AG04450 (cell line): ENCODE measurements at regions not wholly inside any gene's neighbourhood (a gene's known extent, or its start where the extent isn't known, plus 50 kb on each side); places are given as distances from the start of the nearest gene placed in this dataset.

ENCODE experiments used
- CTCF ChIA-PET: fragments of 300-600, 350-600 bp; formaldehyde crosslinking; extraction: SDS; loops from one replicate; lab custom pipeline; 2022; ENCODE audit warnings: antibody characterized with exemption, inconsistent platforms; lab: Charles Lee
- POLR2A ChIA-PET: fragments of 350-600 bp; formaldehyde crosslinking; extraction: SDS; loops from one replicate; lab custom pipeline; 2021; ENCODE audit warnings: antibody characterized with exemption, inconsistent platforms; lab: Yijun Ruan, JAX
- DNase-seq: peaks from one replicate; pipeline ENCODE4 v3.0.0-alpha.2; 2011; ENCODE audit warnings: low read depth, low spot score
- H3K27ac ChIP-seq: one replicate; pipeline ENCODE4 v1.5.1; 2012; ENCODE audit warnings: low read depth, low read length, control low read depth
- H3K27me3 ChIP-seq: one replicate; pipeline ENCODE4 v1.6.0; 2012; ENCODE audit warnings: low read length; ENCODE audit not compliant: control insufficient read depth, insufficient read depth
- H3K4me3 ChIP-seq: 2 replicates; pipeline ENCODE4 v1.5.1; 2011; ENCODE audit warnings: mild to moderate bottlenecking, low read depth, low read length, control low read depth
- H3K9me3 ChIP-seq: 2 replicates; pipeline ENCODE4 v1.5.1; 2012; ENCODE audit warnings: low read length; ENCODE audit not compliant: control insufficient read depth, insufficient read depth
- TF ChIP-seq, protein P1 (sequence below): IDR thresholded peaks from 2 replicates; pipeline ENCODE4 v1.5.1; 2011; ENCODE audit warnings: low read depth, low read length, control low read depth, inconsistent platforms

DNA sequence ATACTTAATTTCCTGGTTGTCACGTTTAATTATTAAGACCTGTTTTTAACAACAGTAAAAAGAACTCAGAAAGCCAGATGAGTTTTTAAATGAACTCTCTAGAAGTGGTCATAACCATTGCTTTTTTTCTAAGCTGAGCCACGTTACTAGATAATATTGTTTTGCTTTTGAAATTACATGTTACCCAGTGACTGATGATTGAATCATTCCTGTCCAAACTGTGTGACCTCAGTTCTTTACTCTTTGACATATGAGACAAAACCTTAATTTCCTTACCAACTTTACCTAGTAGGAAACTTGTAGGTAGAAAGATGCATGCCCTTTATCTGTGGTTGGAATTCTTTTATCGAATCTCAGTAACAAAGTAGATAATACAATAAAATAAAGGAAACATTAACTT, 411.7 kb downstream of the SH3GL2 start:
- Histone ChIP-seq H3K27ac (no peak overlapping the region), H3K4me3 (no peak overlapping the region), H3K27me3 (no peaks in the 10 kb centered on the region), H3K9me3 (no peaks in the 10 kb centered on the region)
- ChIA-PET CTCF (no interaction called here), POLR2A (no interaction called here)
- TF ChIP-seq, protein P1, sequence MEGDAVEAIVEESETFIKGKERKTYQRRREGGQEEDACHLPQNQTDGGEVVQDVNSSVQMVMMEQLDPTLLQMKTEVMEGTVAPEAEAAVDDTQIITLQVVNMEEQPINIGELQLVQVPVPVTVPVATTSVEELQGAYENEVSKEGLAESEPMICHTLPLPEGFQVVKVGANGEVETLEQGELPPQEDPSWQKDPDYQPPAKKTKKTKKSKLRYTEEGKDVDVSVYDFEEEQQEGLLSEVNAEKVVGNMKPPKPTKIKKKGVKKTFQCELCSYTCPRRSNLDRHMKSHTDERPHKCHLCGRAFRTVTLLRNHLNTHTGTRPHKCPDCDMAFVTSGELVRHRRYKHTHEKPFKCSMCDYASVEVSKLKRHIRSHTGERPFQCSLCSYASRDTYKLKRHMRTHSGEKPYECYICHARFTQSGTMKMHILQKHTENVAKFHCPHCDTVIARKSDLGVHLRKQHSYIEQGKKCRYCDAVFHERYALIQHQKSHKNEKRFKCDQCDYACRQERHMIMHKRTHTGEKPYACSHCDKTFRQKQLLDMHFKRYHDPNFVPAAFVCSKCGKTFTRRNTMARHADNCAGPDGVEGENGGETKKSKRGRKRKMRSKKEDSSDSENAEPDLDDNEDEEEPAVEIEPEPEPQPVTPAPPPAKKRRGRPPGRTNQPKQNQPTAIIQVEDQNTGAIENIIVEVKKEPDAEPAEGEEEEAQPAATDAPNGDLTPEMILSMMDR = no peak
- no peak for DNase-seq

GRCh38 chr9:17993024-17993423, 414.2 kb downstream of the SH3GL2 start:
- Histone ChIP-seq H3K27me3 (no peaks in the 10 kb centered on the region), H3K9me3 (no peaks in the 10 kb centered on the region), H3K27ac (no peak overlapping the region), H3K4me3 (no peak overlapping the region)
- ChIA-PET POLR2A (no interaction called here), CTCF (no interaction called here)
- DNase-seq = no peak
- TF ChIP-seq, protein P1 = no peak

- ChIA-PET POLR2A (no interaction called here), CTCF (interaction anchor here (1.4 kb wide), 1 partner anchor 1470 kb away, joined by 3 read pairs; no protein-coding TSS in a partner anchor)
- H3K9me3 ChIP-seq = no peaks in the 10 kb centered on the region
- no peak overlapping the region for H3K27ac ChIP-seq
- TF ChIP-seq, protein P1 = no peak
- H3K27me3 ChIP-seq = no peaks in the 10 kb centered on the region
- no peak for DNase-seq
- no peak overlapping the region for H3K4me3 ChIP-seq
Observed at GRCh38 chr9:17994695-17995425, 416.0 kb downstream of the SH3GL2 start.

- Histone ChIP-seq H3K4me3 (no peak overlapping the region), H3K9me3 (no peaks in the 10 kb centered on the region), H3K27ac (no peak overlapping the region), H3K27me3 (no peaks in the 10 kb centered on the region)
- ChIA-PET POLR2A (no interaction called here), CTCF (no interaction called here)
- no peak for DNase-seq
- TF ChIP-seq, protein P1 = no peak
Observed at GRCh38 chr9:17996728-17997127, 417.9 kb downstream of the SH3GL2 start.

- H3K27ac ChIP-seq = no peak overlapping the region
- POLR2A ChIA-PET = no interaction called here
- CTCF ChIA-PET = interaction anchor here (0.7 kb wide), 1 partner anchor 192 kb away, joined by 3 read pairs; no protein-coding TSS in a partner anchor
- TF ChIP-seq, protein P1 = no peak
- H3K9me3 ChIP-seq = no peaks in the 10 kb centered on the region
- no peak overlapping the region for H3K4me3 ChIP-seq
- DNase-seq = no peak
- no peaks in the 10 kb centered on the region for H3K27me3 ChIP-seq
Observed at GRCh38 chr9:18002718-18003438, 424.0 kb downstream of the SH3GL2 start.
